Tibial nerve (tissue), 4 donors: ENCODE measurements at regions not wholly inside any gene's neighbourhood (a gene's known extent, or its start where the extent isn't known, plus 50 kb on each side); places are given as distances from the start of the nearest gene placed in this dataset.

ENCODE experiments used
- EP300 ChIP-seq, 2 donors: sonication (generic); formaldehyde crosslinking; IDR thresholded peaks; one replicate each; pipeline ENCODE4 v1.6.1; 2017; ENCODE audit warnings: antibody characterized with exemption in 2 of 2, mild to moderate bottlenecking in 1 of 2
- POLR2A ChIP-seq, 2 donors: fragments of 450-650 bp; IDR thresholded peaks; one replicate each; pipeline ENCODE4 v1.6.1; 2017; ENCODE audit warnings: antibody characterized with exemption in 2 of 2, mild to moderate bottlenecking in 2 of 2, moderate library complexity in 2 of 2
- TF ChIP-seq, protein P1 (sequence below), 5 experiments: fragments of 200-600 bp in 3 of 5; fragments of 450-650 bp in 2 of 5; sonication (generic) in 3 of 5; IDR thresholded peaks; one replicate each; pipeline ENCODE4 v1.5.1; 2016 to 2019; ENCODE audit warnings: antibody characterized with exemption in 5 of 5, mild to moderate bottlenecking in 3 of 5, moderate library complexity in 2 of 5

DNA sequence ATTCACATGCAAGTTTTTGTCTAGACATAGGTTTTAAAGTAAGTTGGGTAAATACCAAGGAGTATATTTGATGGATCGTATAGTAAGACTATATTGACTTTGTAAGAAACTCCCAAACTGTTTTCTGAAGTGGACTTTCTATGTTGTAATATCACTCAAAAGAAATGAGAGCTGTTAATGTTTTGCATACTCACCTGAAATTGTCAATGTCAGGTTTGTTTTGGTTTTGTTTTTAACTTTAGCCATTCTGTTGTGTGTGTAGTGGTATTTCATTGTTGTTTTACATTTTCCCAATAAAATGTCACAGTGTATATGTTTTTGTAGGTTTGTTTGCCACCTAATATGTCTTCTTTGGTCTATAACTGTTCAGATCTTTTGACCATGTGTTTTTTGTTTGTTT lies 375.7 kb upstream of the CDH9 start:
- TF ChIP-seq, protein P1, sequence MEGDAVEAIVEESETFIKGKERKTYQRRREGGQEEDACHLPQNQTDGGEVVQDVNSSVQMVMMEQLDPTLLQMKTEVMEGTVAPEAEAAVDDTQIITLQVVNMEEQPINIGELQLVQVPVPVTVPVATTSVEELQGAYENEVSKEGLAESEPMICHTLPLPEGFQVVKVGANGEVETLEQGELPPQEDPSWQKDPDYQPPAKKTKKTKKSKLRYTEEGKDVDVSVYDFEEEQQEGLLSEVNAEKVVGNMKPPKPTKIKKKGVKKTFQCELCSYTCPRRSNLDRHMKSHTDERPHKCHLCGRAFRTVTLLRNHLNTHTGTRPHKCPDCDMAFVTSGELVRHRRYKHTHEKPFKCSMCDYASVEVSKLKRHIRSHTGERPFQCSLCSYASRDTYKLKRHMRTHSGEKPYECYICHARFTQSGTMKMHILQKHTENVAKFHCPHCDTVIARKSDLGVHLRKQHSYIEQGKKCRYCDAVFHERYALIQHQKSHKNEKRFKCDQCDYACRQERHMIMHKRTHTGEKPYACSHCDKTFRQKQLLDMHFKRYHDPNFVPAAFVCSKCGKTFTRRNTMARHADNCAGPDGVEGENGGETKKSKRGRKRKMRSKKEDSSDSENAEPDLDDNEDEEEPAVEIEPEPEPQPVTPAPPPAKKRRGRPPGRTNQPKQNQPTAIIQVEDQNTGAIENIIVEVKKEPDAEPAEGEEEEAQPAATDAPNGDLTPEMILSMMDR (IDR thresholded peaks at IDR 0.05) = no peak
- TF ChIP-seq EP300 (IDR thresholded peaks at IDR 0.05) (no peak), POLR2A (IDR thresholded peaks at IDR 0.05) (no peak)
